Fibroblast of lung (primary cell): ENCODE measurements at regions not wholly inside any gene's neighbourhood (a gene's known extent, or its start where the extent isn't known, plus 50 kb on each side); places are given as distances from the start of the nearest gene placed in this dataset.

Experiments used
- DNase-seq, 2 donors: peaks; one replicate each; pipeline versions ENCODE4 v3.0.0 to v3.0.0-alpha.2; 2010; ENCODE audit warnings: low read depth in 2 of 2
- H2AFZ ChIP-seq: 2 replicates; pipeline ENCODE4 v1.5.1; 2012; ENCODE audit warnings: low read length, control low read depth, inconsistent platforms
- H3K27ac ChIP-seq: 2 replicates; pipeline ENCODE4 v1.5.1; 2011; ENCODE audit warnings: low read length, control low read depth; ENCODE audit not compliant: insufficient read depth
- H3K27me3 ChIP-seq: 2 replicates; pipeline ENCODE4 v1.5.1; 2011; ENCODE audit warnings: mild to moderate bottlenecking, low read length; ENCODE audit not compliant: control insufficient read depth, insufficient read depth
- H3K36me3 ChIP-seq: 2 replicates; pipeline ENCODE4 v1.5.1; 2011; ENCODE audit warnings: low read length; ENCODE audit not compliant: control insufficient read depth, insufficient read depth
- H3K4me1 ChIP-seq: 2 replicates; pipeline ENCODE4 v1.5.1; 2011; ENCODE audit warnings: low read length; ENCODE audit not compliant: control insufficient read depth, insufficient read depth; ENCODE audit errors: extremely low read depth
- H3K4me2 ChIP-seq: 2 replicates; pipeline ENCODE4 v1.5.1; 2011; ENCODE audit warnings: low read length, control low read depth; ENCODE audit not compliant: insufficient read depth; ENCODE audit errors: extremely low read depth
- H3K4me3 ChIP-seq, 4 experiments: fragments of 200-600 bp in 1 of 4; sonication (generic) in 1 of 4; replicated peaks in 1 of 4; 2 replicates each; pipeline ENCODE4 v1.5.1; 2011 to 2016; ENCODE audit warnings: low read length in 4 of 4, low read depth in 3 of 4, mild to moderate bottlenecking in 3 of 4, control low read depth in 2 of 4, inconsistent platforms in 1 of 4, mixed read lengths in 1 of 4; ENCODE audit not compliant: insufficient read depth in 1 of 4; ENCODE audit errors: control extremely low read depth in 1 of 4
- H3K79me2 ChIP-seq: 2 replicates; pipeline ENCODE4 v1.5.1; 2012; ENCODE audit warnings: mild to moderate bottlenecking, low read length, inconsistent platforms; ENCODE audit not compliant: control insufficient read depth, insufficient read depth
- H3K9ac ChIP-seq: 2 replicates; pipeline ENCODE4 v1.5.1; 2011; ENCODE audit warnings: mild to moderate bottlenecking, low read length, control low read depth; ENCODE audit not compliant: insufficient read depth
- H3K9me3 ChIP-seq: 2 replicates; pipeline ENCODE4 v1.5.1; 2012; ENCODE audit warnings: low read depth, low read length; ENCODE audit not compliant: control insufficient read depth, insufficient read depth
- H4K20me1 ChIP-seq: 2 replicates; pipeline ENCODE4 v1.5.1; 2011; ENCODE audit warnings: low read length; ENCODE audit not compliant: control insufficient read depth, insufficient read depth; ENCODE audit errors: extremely low read depth
- CTCF ChIP-seq, 2 donors: IDR thresholded peaks in 1 of 2; conservative IDR thresholded peaks in 1 of 2; 1 replicate in 1 of 2; 2 replicates in 1 of 2; pipeline ENCODE4 v1.5.1; 2011 to 2012; ENCODE audit warnings: low read length in 2 of 2, control low read depth in 1 of 2, inconsistent platforms in 1 of 2, low read depth in 1 of 2, mild to moderate bottlenecking in 1 of 2
- EZH2 ChIP-seq: IDR thresholded peaks from 2 replicates; pipeline ENCODE4 v1.5.1; 2012; ENCODE audit warnings: low read length, control low read depth, mild to moderate bottlenecking; ENCODE audit errors: missing control alignments

GRCh38 chr5:38714703-38715355 lies 131.0 kb upstream of the OSMR start:
- Histone ChIP-seq H3K79me2 (no peaks in the 10 kb centered on the region), H3K4me1 (peaks cover 4% of the 10 kb centered on the region), H3K36me3 (no peaks in the 10 kb centered on the region), H3K27me3 (no peaks in the 10 kb centered on the region), H3K4me2 (no peak overlapping the region), H3K27ac (no peak overlapping the region), H3K9me3 (no peaks in the 10 kb centered on the region), H2AFZ (no peak overlapping the region), H3K4me3 (no peak overlapping the region), H4K20me1 (no peaks in the 10 kb centered on the region), H3K9ac (no peak overlapping the region)
- TF ChIP-seq EZH2 (no peak), CTCF (conservative IDR thresholded peaks at IDR 0.05 in 1 of 2, IDR thresholded peaks at IDR 0.05 in 1 of 2; ENCODE audit: low read depth in 1 of 2, low read length in 2 of 2) (no peak)
- DNase-seq: no peak

GRCh38 chr5:38715696-38716095 lies 130.1 kb upstream of the OSMR start:
- Histone ChIP-seq H3K36me3 (no peaks in the 10 kb centered on the region), H3K4me3 (no peak overlapping the region), H3K9me3 (no peaks in the 10 kb centered on the region), H3K9ac (no peak overlapping the region), H3K4me1 (peaks cover 4% of the 10 kb centered on the region), H3K79me2 (no peaks in the 10 kb centered on the region), H2AFZ (no peak overlapping the region), H3K27me3 (no peaks in the 10 kb centered on the region), H4K20me1 (no peaks in the 10 kb centered on the region), H3K27ac (no peak overlapping the region), H3K4me2 (no peak overlapping the region)
- DNase-seq: no peak
- TF ChIP-seq CTCF (conservative IDR thresholded peaks at IDR 0.05 in 1 of 2, IDR thresholded peaks at IDR 0.05 in 1 of 2; ENCODE audit: low read depth in 1 of 2, low read length in 2 of 2): no peak
- no peak for TF ChIP-seq EZH2

- Histone ChIP-seq H3K27me3 (no peaks in the 10 kb centered on the region), H3K4me3 (no peak overlapping the region), H3K27ac (no peak overlapping the region), H3K4me1 (peaks cover 4% of the 10 kb centered on the region), H4K20me1 (no peaks in the 10 kb centered on the region), H3K9me3 (no peaks in the 10 kb centered on the region), H3K9ac (no peak overlapping the region), H3K4me2 (no peak overlapping the region), H2AFZ (no peak overlapping the region), H3K79me2 (no peaks in the 10 kb centered on the region), H3K36me3 (no peaks in the 10 kb centered on the region)
- no peak for DNase-seq
- no peak for TF ChIP-seq CTCF (conservative IDR thresholded peaks at IDR 0.05 in 1 of 2, IDR thresholded peaks at IDR 0.05 in 1 of 2; ENCODE audit: low read depth in 1 of 2, low read length in 2 of 2)
- no peak for TF ChIP-seq EZH2
These were observed 129.3 kb upstream of the OSMR start for GRCh38 chr5:38716516-38716915.
